SK-N-SH (cell line): ENCODE measurements at regions not wholly inside any gene's neighbourhood (a gene's known extent, or its start where the extent isn't known, plus 50 kb on each side); places are given as distances from the start of the nearest gene placed in this dataset.

Experiments
- CTCF ChIA-PET: fragments of 300-600, 350-600 bp; formaldehyde crosslinking; extraction: SDS; loops from one replicate; lab custom pipeline; 2021; lab: Yijun Ruan, JAX
- POLR2A ChIA-PET: fragments of 350-600 bp; sonication (Branson Sonifier 250); formaldehyde crosslinking; extraction: SDS; loops from one replicate; lab custom pipeline; 2020; ENCODE audit warnings: antibody characterized with exemption, inconsistent platforms; lab: Yijun Ruan, JAX
- DNase-seq: peaks from one replicate; pipeline ENCODE4 v3.0.0; 2012
- H2AFZ ChIP-seq: fragments of 200-600 bp; sonication (generic); 2 replicates; pipeline ENCODE4 v1.8.1; 2016; ENCODE audit warnings: antibody characterized with exemption, mild to moderate bottlenecking, low read depth
- H3F3A ChIP-seq: fragments of 200-600 bp; sonication (generic); replicated peaks from 2 replicates; pipeline ENCODE3; 2016; ENCODE audit warnings: antibody characterized with exemption, mild to moderate bottlenecking; ENCODE audit not compliant: insufficient read depth
- H3K27ac ChIP-seq, 2 experiments: fragments of 200-500 bp in 1 of 2; fragments of 200-600 bp in 1 of 2; sonication (Bioruptor generic) in 1 of 2; sonication (generic), shearing (Covaris generic) in 1 of 2; 2 replicates each; pipeline versions ENCODE4 v1.5.1 to v1.6.1; 2014 to 2016; ENCODE audit warnings: low read depth in 2 of 2, inconsistent platforms in 1 of 2, low read length in 1 of 2, mild to moderate bottlenecking in 1 of 2, mixed read lengths in 1 of 2
- H3K27me3 ChIP-seq: fragments of 200-600 bp; sonication (generic), shearing (Covaris generic); 2 replicates; pipeline ENCODE4 v1.6.1; 2016; ENCODE audit warnings: mixed run types; ENCODE audit not compliant: insufficient read depth
- H3K36me3 ChIP-seq, 2 experiments: fragments of 200-500 bp in 1 of 2; fragments of 200-600 bp in 1 of 2; sonication (Bioruptor generic) in 1 of 2; sonication (generic) in 1 of 2; replicated peaks in 1 of 2; 2 replicates each; pipeline versions ENCODE3 to v1.5.1; 2014 to 2016; ENCODE audit warnings: low read length in 1 of 2, mild to moderate bottlenecking in 1 of 2; ENCODE audit not compliant: insufficient read depth in 2 of 2, control insufficient read depth in 1 of 2
- H3K4me1 ChIP-seq, 2 experiments: fragments of 200-500 bp in 1 of 2; fragments of 200-600 bp in 1 of 2; sonication (Bioruptor generic) in 1 of 2; sonication (generic), shearing (Covaris generic) in 1 of 2; 2 replicates each; pipeline versions ENCODE4 v1.5.1 to v1.6.1; 2014 to 2016; ENCODE audit warnings: low read depth in 1 of 2, low read length in 1 of 2, mixed run types in 1 of 2; ENCODE audit not compliant: insufficient read depth in 2 of 2, control insufficient read depth in 1 of 2
- H3K4me2 ChIP-seq: fragments of 200-600 bp; sonication (generic), shearing (Covaris generic); 2 replicates; pipeline ENCODE4 v1.6.1; 2017; ENCODE audit warnings: mixed run types
- H3K4me3 ChIP-seq, 2 experiments: fragments of 200-500 bp in 1 of 2; fragments of 200-600 bp in 1 of 2; sonication (Bioruptor generic) in 1 of 2; sonication (generic), shearing (Covaris generic) in 1 of 2; 2 replicates each; pipeline versions ENCODE4 v1.5.1 to v1.8.1; 2014 to 2016; ENCODE audit warnings: low read depth in 2 of 2, inconsistent platforms in 1 of 2, low read length in 1 of 2, mild to moderate bottlenecking in 1 of 2, mixed read lengths in 1 of 2, moderate library complexity in 1 of 2
- H3K79me2 ChIP-seq: fragments of 200-600 bp; sonication (generic); 2 replicates; pipeline ENCODE4 v1.8.1; 2017; ENCODE audit warnings: mild to moderate bottlenecking; ENCODE audit not compliant: insufficient read depth
- H3K9ac ChIP-seq: fragments of 200-600 bp; sonication (generic); 2 replicates; pipeline ENCODE4 v1.6.1; 2017; ENCODE audit warnings: mixed run types
- H3K9me2 ChIP-seq: fragments of 200-600 bp; sonication (generic); 2 replicates; pipeline ENCODE4 v1.6.1; 2017; ENCODE audit warnings: mixed run types
- H3K9me3 ChIP-seq: fragments of 200-600 bp; sonication (generic); 2 replicates; pipeline ENCODE4 v1.6.1; 2017; ENCODE audit warnings: mixed run types, mild to moderate bottlenecking, moderate library complexity
- H4K20me1 ChIP-seq: fragments of 200-600 bp; sonication (generic); 2 replicates; pipeline ENCODE4 v1.6.1; 2017; ENCODE audit warnings: mild to moderate bottlenecking, mixed run types; ENCODE audit not compliant: insufficient read depth
- CHD2 ChIP-seq: fragments of 150-350 bp; IDR thresholded peaks from 2 replicates; pipeline ENCODE4 v1.6.1; 2018; ENCODE audit warnings: low read length; ENCODE audit not compliant: partially characterized antibody
- EZH2phosphoT487 ChIP-seq: fragments of 200-600 bp; sonication (generic); IDR thresholded peaks from 2 replicates; pipeline ENCODE4 v1.6.1; 2017; ENCODE audit warnings: low read depth, mixed run types, mild to moderate bottlenecking, antibody characterized with exemption, moderate library complexity, borderline replicate concordance
- FOXJ3 ChIP-seq: sonication (generic); formaldehyde crosslinking; IDR thresholded peaks from 2 replicates; pipeline ENCODE4 v1.5.1; 2020; ENCODE audit warnings: mild to moderate bottlenecking, missing genetic modification reagents
- GABPA ChIP-seq: IDR thresholded peaks from 2 replicates; pipeline ENCODE4 v1.4.0; 2012; ENCODE audit warnings: low read depth, mild to moderate bottlenecking
- NFIC ChIP-seq: IDR thresholded peaks from 2 replicates; pipeline ENCODE4 v1.4.0; 2012; ENCODE audit warnings: borderline replicate concordance
- POLR2AphosphoS5 ChIP-seq: IDR thresholded peaks from 2 replicates; pipeline ENCODE4 v1.6.1; 2012; ENCODE audit warnings: low read depth, low read length
- RCOR1 ChIP-seq: fragments of 150-350 bp; IDR thresholded peaks from 2 replicates; pipeline ENCODE4 v1.6.1; 2017; ENCODE audit warnings: antibody characterized with exemption, low read length
- RFX5 ChIP-seq: IDR thresholded peaks from 2 replicates; pipeline ENCODE4 v1.6.1; 2012; ENCODE audit warnings: mild to moderate bottlenecking, improper control_type of control experiment, low read length
- TAF1 ChIP-seq: IDR thresholded peaks from 2 replicates; pipeline ENCODE4 v1.6.1; 2012; ENCODE audit warnings: low read depth, mild to moderate bottlenecking, low read length, moderate library complexity, borderline replicate concordance
- TEAD4 ChIP-seq: IDR thresholded peaks from 2 replicates; pipeline ENCODE4 v1.4.0; 2012; ENCODE audit warnings: mild to moderate bottlenecking, borderline replicate concordance; ENCODE audit not compliant: insufficient read depth
- WGBS: methylation state at CpG from one replicate; pipeline ENCODE4 v1.1.6; 2017; ENCODE audit warnings: low lambda C conversion rate; 5-methylcytosine and 5-hydroxymethylcytosine counted together
- TF ChIP-seq, protein P1 (sequence below): IDR thresholded peaks from 2 replicates; pipeline ENCODE4 v1.4.0; 2012; ENCODE audit warnings: low read depth
- TF ChIP-seq, protein P2 (sequence below): fragments of 150-350 bp; IDR thresholded peaks from 2 replicates; pipeline ENCODE4 v1.6.1; 2016; ENCODE audit warnings: mild to moderate bottlenecking, low read depth, low read length
- TF ChIP-seq, protein P3 (sequence below): IDR thresholded peaks from 2 replicates; pipeline ENCODE4 v1.4.0; 2012; ENCODE audit warnings: low read depth, borderline replicate concordance
- TF ChIP-seq, protein P4 (sequence below): IDR thresholded peaks from 2 replicates; pipeline ENCODE4; 2012
- TF ChIP-seq, protein P5 (sequence below): fragments of 150-350 bp; IDR thresholded peaks from 2 replicates; pipeline ENCODE4 v1.6.1; 2017; ENCODE audit warnings: antibody characterized with exemption, low read length, low read depth, borderline replicate concordance

DNA sequence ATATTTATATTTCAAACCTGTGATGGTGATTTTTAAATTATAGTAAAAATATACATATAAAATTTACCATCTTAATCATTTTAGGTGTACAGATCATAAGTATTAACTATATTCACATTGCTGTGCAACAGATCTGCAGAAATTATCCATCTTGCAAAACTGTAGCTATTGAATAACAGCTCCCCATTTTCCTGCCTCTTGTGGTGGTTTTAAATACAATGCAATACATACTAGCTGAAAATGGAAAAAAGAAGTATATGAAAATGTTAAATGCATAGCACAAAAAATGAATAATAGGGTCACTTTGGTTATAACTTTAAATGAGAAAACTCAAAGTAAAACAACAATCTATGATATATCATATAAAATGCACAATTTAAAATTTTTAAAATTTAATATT, 130.9 kb upstream of the VPREB1 start:
- Histone ChIP-seq H3K79me2 (no peaks in the 10 kb centered on the region), H3K27ac (no peak overlapping the region), H3K4me2 (no peak overlapping the region), H3K9me3 (no peaks in the 10 kb centered on the region), H3K27me3 (no peaks in the 10 kb centered on the region), H4K20me1 (no peaks in the 10 kb centered on the region), H3K9ac (no peak overlapping the region), H3F3A (no peaks in the 10 kb centered on the region), H3K36me3 (no peaks in the 10 kb centered on the region), H3K9me2 (no peaks in the 10 kb centered on the region), H2AFZ (no peak overlapping the region), H3K4me1 (no peaks in the 10 kb centered on the region), H3K4me3 (no peak overlapping the region)
- TF ChIP-seq, protein P1, sequence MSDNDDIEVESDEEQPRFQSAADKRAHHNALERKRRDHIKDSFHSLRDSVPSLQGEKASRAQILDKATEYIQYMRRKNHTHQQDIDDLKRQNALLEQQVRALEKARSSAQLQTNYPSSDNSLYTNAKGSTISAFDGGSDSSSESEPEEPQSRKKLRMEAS = no peak
- TF ChIP-seq, protein P2, sequence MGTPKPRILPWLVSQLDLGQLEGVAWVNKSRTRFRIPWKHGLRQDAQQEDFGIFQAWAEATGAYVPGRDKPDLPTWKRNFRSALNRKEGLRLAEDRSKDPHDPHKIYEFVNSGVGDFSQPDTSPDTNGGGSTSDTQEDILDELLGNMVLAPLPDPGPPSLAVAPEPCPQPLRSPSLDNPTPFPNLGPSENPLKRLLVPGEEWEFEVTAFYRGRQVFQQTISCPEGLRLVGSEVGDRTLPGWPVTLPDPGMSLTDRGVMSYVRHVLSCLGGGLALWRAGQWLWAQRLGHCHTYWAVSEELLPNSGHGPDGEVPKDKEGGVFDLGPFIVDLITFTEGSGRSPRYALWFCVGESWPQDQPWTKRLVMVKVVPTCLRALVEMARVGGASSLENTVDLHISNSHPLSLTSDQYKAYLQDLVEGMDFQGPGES = no peak
- TF ChIP-seq, protein P3, sequence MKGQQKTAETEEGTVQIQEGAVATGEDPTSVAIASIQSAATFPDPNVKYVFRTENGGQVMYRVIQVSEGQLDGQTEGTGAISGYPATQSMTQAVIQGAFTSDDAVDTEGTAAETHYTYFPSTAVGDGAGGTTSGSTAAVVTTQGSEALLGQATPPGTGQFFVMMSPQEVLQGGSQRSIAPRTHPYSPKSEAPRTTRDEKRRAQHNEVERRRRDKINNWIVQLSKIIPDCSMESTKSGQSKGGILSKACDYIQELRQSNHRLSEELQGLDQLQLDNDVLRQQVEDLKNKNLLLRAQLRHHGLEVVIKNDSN = no peak
- POLR2A ChIA-PET = no interaction called here
- CTCF ChIA-PET = interaction anchor here (0.8 to 1.9 kb wide), 2 partner anchors 10 to 87 kb away, joined by 3 to 4 read pairs; no protein-coding TSS in a partner anchor
- no peak for DNase-seq

DNA sequence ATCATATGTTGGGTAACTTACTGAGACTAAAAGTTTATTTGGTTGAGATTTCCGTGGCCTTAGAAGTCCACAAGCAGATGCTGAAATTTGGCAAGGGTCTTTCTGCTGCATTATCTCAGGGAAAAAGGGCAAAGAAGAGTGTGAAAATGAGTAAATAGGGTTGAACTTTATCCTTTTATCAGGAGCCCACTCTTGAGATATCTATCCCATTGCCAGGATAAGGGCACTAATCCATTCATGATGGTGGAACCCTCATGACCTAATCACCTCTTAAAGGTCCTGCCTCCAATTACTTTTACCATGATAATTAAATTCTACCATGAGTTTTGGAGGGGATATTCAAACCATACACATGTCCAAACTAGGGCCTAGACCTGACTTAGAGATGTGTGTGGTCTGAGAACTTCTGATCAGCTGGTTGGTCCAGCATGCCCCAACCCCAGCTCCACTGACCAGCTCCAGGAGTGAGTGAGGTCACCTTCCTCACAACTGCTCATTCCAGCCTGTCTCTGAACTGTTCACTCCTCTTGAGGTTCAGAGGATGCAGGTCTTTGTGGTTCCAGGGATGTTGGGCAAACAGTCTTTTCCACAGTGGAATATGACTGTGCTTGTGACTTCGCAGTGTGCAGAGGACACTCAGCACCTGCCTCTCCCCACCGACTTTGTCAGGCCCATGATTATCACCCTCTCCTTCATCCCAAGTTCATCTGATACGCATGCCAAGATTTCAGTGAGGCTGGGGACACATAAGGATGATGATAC, 130.1 kb upstream of the TOP3B start:
- ChIA-PET CTCF (interaction anchor here (1.9 kb wide), 1 partner anchor 88 kb away, joined by 4 read pairs; no protein-coding TSS in a partner anchor), POLR2A (no interaction called here)
- DNase-seq = no peak
- H3K27ac ChIP-seq = no peak overlapping the region
- H3K4me2 ChIP-seq = no peak overlapping the region
- no peak overlapping the region for H3K4me3 ChIP-seq
- no peaks in the 10 kb centered on the region for H4K20me1 ChIP-seq
- WGBS = 48% methylated on average over 4 of the region's 4 CpGs
- H3K4me1 ChIP-seq = no peaks in the 10 kb centered on the region
- no peaks in the 10 kb centered on the region for H3K9me2 ChIP-seq
- no peaks in the 10 kb centered on the region for H3K79me2 ChIP-seq
- H2AFZ ChIP-seq = no peak overlapping the region
- H3K9ac ChIP-seq = no peak overlapping the region
- TF ChIP-seq EZH2phosphoT487 (no peak), RFX5 (no peak), FOXJ3 (no peak), GABPA (no peak), TAF1 (no peak), CHD2 (no peak), POLR2AphosphoS5 (no peak), NFIC (no peak), TEAD4 (no peak), RCOR1 (no peak)
- TF ChIP-seq, protein P4, sequence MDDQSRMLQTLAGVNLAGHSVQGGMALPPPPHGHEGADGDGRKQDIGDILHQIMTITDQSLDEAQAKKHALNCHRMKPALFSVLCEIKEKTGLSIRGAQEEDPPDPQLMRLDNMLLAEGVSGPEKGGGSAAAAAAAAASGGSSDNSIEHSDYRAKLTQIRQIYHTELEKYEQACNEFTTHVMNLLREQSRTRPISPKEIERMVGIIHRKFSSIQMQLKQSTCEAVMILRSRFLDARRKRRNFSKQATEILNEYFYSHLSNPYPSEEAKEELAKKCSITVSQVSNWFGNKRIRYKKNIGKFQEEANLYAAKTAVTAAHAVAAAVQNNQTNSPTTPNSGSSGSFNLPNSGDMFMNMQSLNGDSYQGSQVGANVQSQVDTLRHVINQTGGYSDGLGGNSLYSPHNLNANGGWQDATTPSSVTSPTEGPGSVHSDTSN = no peak
- TF ChIP-seq, protein P5, sequence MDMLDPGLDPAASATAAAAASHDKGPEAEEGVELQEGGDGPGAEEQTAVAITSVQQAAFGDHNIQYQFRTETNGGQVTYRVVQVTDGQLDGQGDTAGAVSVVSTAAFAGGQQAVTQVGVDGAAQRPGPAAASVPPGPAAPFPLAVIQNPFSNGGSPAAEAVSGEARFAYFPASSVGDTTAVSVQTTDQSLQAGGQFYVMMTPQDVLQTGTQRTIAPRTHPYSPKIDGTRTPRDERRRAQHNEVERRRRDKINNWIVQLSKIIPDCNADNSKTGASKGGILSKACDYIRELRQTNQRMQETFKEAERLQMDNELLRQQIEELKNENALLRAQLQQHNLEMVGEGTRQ = no peak
- TF ChIP-seq, protein P2 = no peak
- no peaks in the 10 kb centered on the region for H3F3A ChIP-seq
- H3K27me3 ChIP-seq = no peaks in the 10 kb centered on the region
- H3K9me3 ChIP-seq = no peaks in the 10 kb centered on the region
- no peaks in the 10 kb centered on the region for H3K36me3 ChIP-seq
